ENCODE measurements at regions not wholly inside any gene's neighbourhood (a gene's known extent, or its start where the extent isn't known, plus 50 kb on each side); places are given as distances from the start of the nearest gene placed in this dataset.

- TF ChIP-seq CTCF (IDR thresholded peaks at IDR 0.05 in 8 of 11, conservative IDR thresholded peaks at IDR 0.05 in 3 of 11) (no peak), POLR2A (IDR thresholded peaks at IDR 0.05) (no peak)
Observed at GRCh38 chr9:20144197-20144596, 355.4 kb upstream of the SLC24A2 start.

Measured in spleen (tissue), 7 donors.